HCT116 (cell line): ENCODE measurements at regions not wholly inside any gene's neighbourhood (a gene's known extent, or its start where the extent isn't known, plus 50 kb on each side); places are given as distances from the start of the nearest gene placed in this dataset.

Experiments used
- ATAC-seq: fragments of 200-7000 bp; cut with Tn5 transposase; 2 replicates; pipeline ENCODE4 v1.9.1; 2020; ENCODE audit warnings: mild to moderate bottlenecking, moderate library complexity
- BruUV-seq: library from RNA; stranded (reverse); fragments of 400-500 nt; replicated peaks from 2 replicates; lab custom pipeline; 2021; lab: Mats Ljungman, UMichigan
- CTCF ChIA-PET: fragments of 300-600 bp; sonication (Branson Sonifier 250); formaldehyde crosslinking; loops from one replicate; lab custom pipeline; 2021; ENCODE audit warnings: antibody characterized with exemption; lab: Charles Lee
- POLR2A ChIA-PET: fragments of 300-600, 350-600 bp; sonication (Branson Sonifier 250); formaldehyde crosslinking; loops from one replicate; lab custom pipeline; 2021; ENCODE audit warnings: antibody characterized with exemption; lab: Charles Lee
- RAD21 ChIA-PET, 2 experiments: fragments of 300-600 bp; sonication (Branson Sonifier 250); formaldehyde crosslinking; loops; one replicate each; lab custom pipeline; 2023; ENCODE audit warnings: low total read pairs in 2 of 2; ENCODE audit not compliant: uncharacterized antibody in 2 of 2, unreplicated experiment in 2 of 2, low non-redundant PET in 1 of 2; lab: Charles Lee
- DNase-seq: peaks from one replicate; pipeline ENCODE4 v3.0.0-alpha.2; 2010; ENCODE audit warnings: low read depth, low spot score
- H2AFZ ChIP-seq: fragments of 200-600 bp; shearing (Covaris generic), sonication (generic); 2 replicates; pipeline ENCODE4 v1.6.1; 2017; ENCODE audit warnings: low read depth, mixed run types, mixed read lengths, antibody characterized with exemption, low read length; ENCODE audit not compliant: poor library complexity, severe bottlenecking
- H3K27ac ChIP-seq: 2 replicates; pipeline ENCODE4 v1.5.1; 2012; ENCODE audit warnings: low read depth, low read length
- H3K27me3 ChIP-seq: fragments of 200-600 bp; sonication (generic); 2 replicates; pipeline ENCODE4 v1.6.1; 2016; ENCODE audit warnings: mixed run types, low read length, mixed read lengths; ENCODE audit not compliant: insufficient read depth
- H3K36me3 ChIP-seq, 2 experiments: fragments of 200-500 bp in 1 of 2; fragments of 200-600 bp in 1 of 2; sonication (Bioruptor generic) in 1 of 2; sonication (generic) in 1 of 2; 2 replicates each; pipeline versions ENCODE4 v1.5.1 to v1.6.1; 2014 to 2016; ENCODE audit warnings: low read length in 2 of 2, inconsistent platforms in 1 of 2, mixed read lengths in 1 of 2, mixed run types in 1 of 2; ENCODE audit not compliant: insufficient read depth in 2 of 2, control insufficient read depth in 1 of 2
- H3K4me1 ChIP-seq, 2 experiments: fragments of 200-600 bp in 1 of 2; sonication (generic) in 1 of 2; 2 replicates each; pipeline versions ENCODE4 v1.5.1 to v1.6.1; 2012 to 2017; ENCODE audit warnings: low read length in 2 of 2, inconsistent platforms in 1 of 2, mild to moderate bottlenecking in 1 of 2, mixed read lengths in 1 of 2, mixed run types in 1 of 2, moderate library complexity in 1 of 2; ENCODE audit not compliant: insufficient read depth in 2 of 2, control insufficient read depth in 1 of 2
- H3K4me2 ChIP-seq: fragments of 200-600 bp; sonication (generic); 2 replicates; pipeline ENCODE4 v1.6.1; 2017; ENCODE audit warnings: mixed run types, low read length, mixed read lengths
- H3K4me3 ChIP-seq, 2 experiments: fragments of 200-600 bp in 1 of 2; sonication (generic) in 1 of 2; replicated peaks in 1 of 2; 2 replicates each; pipeline ENCODE4 v1.5.1; 2011 to 2016; ENCODE audit warnings: low read length in 2 of 2, control low read depth in 1 of 2, low read depth in 1 of 2, mild to moderate bottlenecking in 1 of 2, mixed read lengths in 1 of 2, mixed run types in 1 of 2
- H3K79me2 ChIP-seq: fragments of 200-600 bp; sonication (generic); 2 replicates; pipeline ENCODE4 v1.6.1; 2017; ENCODE audit warnings: mild to moderate bottlenecking, mixed run types, low read length, moderate library complexity, mixed read lengths; ENCODE audit not compliant: insufficient read depth
- H3K9ac ChIP-seq: fragments of 200-600 bp; sonication (generic); 2 replicates; pipeline ENCODE4 v1.6.1; 2016; ENCODE audit warnings: low read length, mixed read lengths
- H3K9me2 ChIP-seq: fragments of 200-600 bp; sonication (generic), shearing (Covaris generic); 2 replicates; pipeline ENCODE4 v1.6.1; 2017; ENCODE audit warnings: mixed run types, mild to moderate bottlenecking, moderate library complexity; ENCODE audit not compliant: insufficient read depth
- H3K9me3 ChIP-seq, 2 experiments: fragments of 200-500 bp in 1 of 2; fragments of 200-600 bp in 1 of 2; sonication (Bioruptor generic) in 1 of 2; sonication (generic) in 1 of 2; 2 replicates each; pipeline ENCODE4 v1.6.1; 2014 to 2017; ENCODE audit warnings: low read length in 2 of 2, mixed read lengths in 2 of 2, inconsistent platforms in 1 of 2, low read depth in 1 of 2, mild to moderate bottlenecking in 1 of 2, mixed run types in 1 of 2, moderate library complexity in 1 of 2; ENCODE audit not compliant: control insufficient read depth in 1 of 2, insufficient read depth in 1 of 2
- H4K20me1 ChIP-seq: fragments of 200-600 bp; sonication (generic), shearing (Covaris generic); 2 replicates; pipeline ENCODE4 v1.6.1; 2017; ENCODE audit warnings: mixed run types, mild to moderate bottlenecking, moderate library complexity; ENCODE audit not compliant: insufficient read depth
- CBX3 ChIP-seq: IDR thresholded peaks from 2 replicates; pipeline ENCODE4 v1.6.1; 2012; ENCODE audit warnings: low read depth
- CEBPB ChIP-seq: IDR thresholded peaks from 2 replicates; pipeline ENCODE4 v1.6.1; 2012; ENCODE audit warnings: low read depth
- ELF1 ChIP-seq: IDR thresholded peaks from 2 replicates; pipeline ENCODE4 v1.6.1; 2012; ENCODE audit warnings: low read depth, borderline replicate concordance
- EZH2 ChIP-seq: fragments of 200-600 bp; sonication (generic); IDR thresholded peaks from 2 replicates; pipeline ENCODE4 v1.6.1; 2017; ENCODE audit warnings: antibody characterized with exemption, mixed run types
- EZH2phosphoT487 ChIP-seq: fragments of 200-600 bp; IDR thresholded peaks from 2 replicates; pipeline ENCODE4 v1.6.1; 2018; ENCODE audit warnings: antibody characterized with exemption, borderline replicate concordance
- FOSL1 ChIP-seq: IDR thresholded peaks from 2 replicates; pipeline ENCODE4 v1.6.1; 2012; ENCODE audit warnings: low read depth
- JUND ChIP-seq: IDR thresholded peaks from 2 replicates; pipeline ENCODE4 v1.6.1; 2012
- POLR2A ChIP-seq: IDR thresholded peaks from 2 replicates; pipeline ENCODE4 v1.7.0; 2011; ENCODE audit warnings: borderline replicate concordance; ENCODE audit not compliant: insufficient read depth, insufficient read length; ENCODE audit errors: extremely low read depth
- RAD21 ChIP-seq: IDR thresholded peaks from 2 replicates; pipeline ENCODE4 v1.6.1; 2012; ENCODE audit warnings: low read depth, mild to moderate bottlenecking
- SIN3A ChIP-seq: IDR thresholded peaks from 2 replicates; pipeline ENCODE4 v1.6.1; 2012; ENCODE audit warnings: low read depth
- SRF ChIP-seq: IDR thresholded peaks from 2 replicates; pipeline ENCODE4 v1.6.1; 2012; ENCODE audit warnings: low read depth
- TCF7L2 ChIP-seq: IDR thresholded peaks from 2 replicates; pipeline ENCODE4 v1.7.0; 2011; ENCODE audit warnings: borderline replicate concordance, inconsistent platforms; ENCODE audit not compliant: insufficient read depth, insufficient read length; ENCODE audit errors: extremely low read depth
- YY1 ChIP-seq: IDR thresholded peaks from 2 replicates; pipeline ENCODE4 v1.6.1; 2011; ENCODE audit warnings: low read length, low read depth, moderate library complexity, mild to moderate bottlenecking; ENCODE audit not compliant: insufficient replicate concordance; ENCODE audit errors: extremely low read depth
- ZBTB33 ChIP-seq: IDR thresholded peaks from 2 replicates; pipeline ENCODE4 v1.6.1; 2011; ENCODE audit warnings: mild to moderate bottlenecking, low read length, moderate library complexity; ENCODE audit not compliant: insufficient replicate concordance; ENCODE audit errors: extremely low read depth
- ZNF274 ChIP-seq: fragments of 200-500 bp; sonication (Bioruptor generic); IDR thresholded peaks from 2 replicates; pipeline ENCODE4 v1.6.1; 2014; ENCODE audit warnings: mild to moderate bottlenecking, low read depth, low read length, inconsistent platforms
- intact Hi-C: fragments of 100-400 bp; cut with micrococcal nuclease; formaldehyde crosslinking; loops from 2 replicates; pipeline ENCODE4 v1.10.0; 2022
- TF ChIP-seq, protein P1 (sequence below): IDR thresholded peaks from 2 replicates; pipeline ENCODE4 v1.6.1; 2012; ENCODE audit warnings: low read depth
- TF ChIP-seq, protein P2 (sequence below), 3 experiments: fragments of 200-600 bp in 1 of 3; sonication (generic) in 1 of 3; IDR thresholded peaks in 2 of 3; conservative IDR thresholded peaks in 1 of 3; 2 replicates each; pipeline ENCODE4 v1.5.1; 2012 to 2017; ENCODE audit warnings: low read depth in 2 of 3, low read length in 2 of 3, antibody characterized with exemption in 1 of 3, borderline replicate concordance in 1 of 3, control low read depth in 1 of 3, mild to moderate bottlenecking in 1 of 3, mixed read lengths in 1 of 3, mixed run types in 1 of 3, moderate library complexity in 1 of 3; ENCODE audit not compliant: insufficient read depth in 1 of 3
- TF ChIP-seq, protein P3 (sequence below): IDR thresholded peaks from 2 replicates; pipeline ENCODE4 v1.6.1; 2012
- TF ChIP-seq, protein P4 (sequence below): IDR thresholded peaks from 2 replicates; pipeline ENCODE4 v1.6.1; 2012

DNA sequence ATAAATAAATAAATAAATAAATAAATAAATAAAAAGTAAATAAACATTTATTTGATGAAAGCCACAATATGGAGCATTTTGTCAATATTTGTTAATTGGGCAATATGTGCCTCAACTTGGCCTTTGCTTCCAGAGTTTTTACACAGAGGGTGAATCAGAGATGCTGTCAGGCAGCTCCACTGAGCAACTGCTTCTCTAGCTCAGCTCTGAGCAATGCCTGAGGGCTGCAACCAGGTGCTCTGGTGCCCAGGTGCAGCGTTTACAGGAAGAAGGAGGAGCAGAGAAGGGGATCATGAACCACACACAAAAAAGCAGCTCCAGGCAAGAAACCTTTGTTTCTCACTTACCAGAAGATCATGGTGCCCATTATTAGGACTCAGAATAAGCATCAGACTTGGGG is 876.2 kb upstream of the AUTS2 start:
- ChIA-PET CTCF (no interaction called here), RAD21 (no interaction called here), POLR2A (no interaction called here)
- Histone ChIP-seq H3K9me2 (no peaks in the 10 kb centered on the region), H3K4me1 (no peaks in the 10 kb centered on the region), H3K36me3 (no peaks in the 10 kb centered on the region), H3K27me3 (no peaks in the 10 kb centered on the region), H3K9ac (no peak overlapping the region), H3K79me2 (no peaks in the 10 kb centered on the region), H3K4me2 (no peak overlapping the region), H3K9me3 (peaks cover 4 to 9% of the 10 kb centered on the region in 2 experiments; a peak in 2 of 4 replicates), H2AFZ (no peak overlapping the region), H3K4me3 (no peak overlapping the region), H4K20me1 (no peaks in the 10 kb centered on the region), H3K27ac (no peak overlapping the region)
- ATAC-seq = no peak
- no peak for DNase-seq
- TF ChIP-seq, protein P1, sequence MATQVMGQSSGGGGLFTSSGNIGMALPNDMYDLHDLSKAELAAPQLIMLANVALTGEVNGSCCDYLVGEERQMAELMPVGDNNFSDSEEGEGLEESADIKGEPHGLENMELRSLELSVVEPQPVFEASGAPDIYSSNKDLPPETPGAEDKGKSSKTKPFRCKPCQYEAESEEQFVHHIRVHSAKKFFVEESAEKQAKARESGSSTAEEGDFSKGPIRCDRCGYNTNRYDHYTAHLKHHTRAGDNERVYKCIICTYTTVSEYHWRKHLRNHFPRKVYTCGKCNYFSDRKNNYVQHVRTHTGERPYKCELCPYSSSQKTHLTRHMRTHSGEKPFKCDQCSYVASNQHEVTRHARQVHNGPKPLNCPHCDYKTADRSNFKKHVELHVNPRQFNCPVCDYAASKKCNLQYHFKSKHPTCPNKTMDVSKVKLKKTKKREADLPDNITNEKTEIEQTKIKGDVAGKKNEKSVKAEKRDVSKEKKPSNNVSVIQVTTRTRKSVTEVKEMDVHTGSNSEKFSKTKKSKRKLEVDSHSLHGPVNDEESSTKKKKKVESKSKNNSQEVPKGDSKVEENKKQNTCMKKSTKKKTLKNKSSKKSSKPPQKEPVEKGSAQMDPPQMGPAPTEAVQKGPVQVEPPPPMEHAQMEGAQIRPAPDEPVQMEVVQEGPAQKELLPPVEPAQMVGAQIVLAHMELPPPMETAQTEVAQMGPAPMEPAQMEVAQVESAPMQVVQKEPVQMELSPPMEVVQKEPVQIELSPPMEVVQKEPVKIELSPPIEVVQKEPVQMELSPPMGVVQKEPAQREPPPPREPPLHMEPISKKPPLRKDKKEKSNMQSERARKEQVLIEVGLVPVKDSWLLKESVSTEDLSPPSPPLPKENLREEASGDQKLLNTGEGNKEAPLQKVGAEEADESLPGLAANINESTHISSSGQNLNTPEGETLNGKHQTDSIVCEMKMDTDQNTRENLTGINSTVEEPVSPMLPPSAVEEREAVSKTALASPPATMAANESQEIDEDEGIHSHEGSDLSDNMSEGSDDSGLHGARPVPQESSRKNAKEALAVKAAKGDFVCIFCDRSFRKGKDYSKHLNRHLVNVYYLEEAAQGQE = no peak
- TF ChIP-seq EZH2phosphoT487 (no peak), ZBTB33 (no peak), JUND (no peak), YY1 (no peak), TCF7L2 (no peak), ZNF274 (no peak), SIN3A (no peak), RAD21 (no peak), SRF (no peak), CBX3 (no peak), EZH2 (no peak), POLR2A (no peak), ELF1 (no peak), CEBPB (no peak), FOSL1 (no peak)
- TF ChIP-seq, protein P2, sequence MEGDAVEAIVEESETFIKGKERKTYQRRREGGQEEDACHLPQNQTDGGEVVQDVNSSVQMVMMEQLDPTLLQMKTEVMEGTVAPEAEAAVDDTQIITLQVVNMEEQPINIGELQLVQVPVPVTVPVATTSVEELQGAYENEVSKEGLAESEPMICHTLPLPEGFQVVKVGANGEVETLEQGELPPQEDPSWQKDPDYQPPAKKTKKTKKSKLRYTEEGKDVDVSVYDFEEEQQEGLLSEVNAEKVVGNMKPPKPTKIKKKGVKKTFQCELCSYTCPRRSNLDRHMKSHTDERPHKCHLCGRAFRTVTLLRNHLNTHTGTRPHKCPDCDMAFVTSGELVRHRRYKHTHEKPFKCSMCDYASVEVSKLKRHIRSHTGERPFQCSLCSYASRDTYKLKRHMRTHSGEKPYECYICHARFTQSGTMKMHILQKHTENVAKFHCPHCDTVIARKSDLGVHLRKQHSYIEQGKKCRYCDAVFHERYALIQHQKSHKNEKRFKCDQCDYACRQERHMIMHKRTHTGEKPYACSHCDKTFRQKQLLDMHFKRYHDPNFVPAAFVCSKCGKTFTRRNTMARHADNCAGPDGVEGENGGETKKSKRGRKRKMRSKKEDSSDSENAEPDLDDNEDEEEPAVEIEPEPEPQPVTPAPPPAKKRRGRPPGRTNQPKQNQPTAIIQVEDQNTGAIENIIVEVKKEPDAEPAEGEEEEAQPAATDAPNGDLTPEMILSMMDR (IDR thresholded peaks at IDR 0.05 in 2 of 3, conservative IDR thresholded peaks at IDR 0.05 in 1 of 3; ENCODE audit: borderline replicate concordance in 1 of 3, insufficient read depth in 1 of 3, low read depth in 2 of 3, low read length in 2 of 3) = no peak
- TF ChIP-seq, protein P3, sequence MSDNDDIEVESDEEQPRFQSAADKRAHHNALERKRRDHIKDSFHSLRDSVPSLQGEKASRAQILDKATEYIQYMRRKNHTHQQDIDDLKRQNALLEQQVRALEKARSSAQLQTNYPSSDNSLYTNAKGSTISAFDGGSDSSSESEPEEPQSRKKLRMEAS = no peak
- TF ChIP-seq, protein P4, sequence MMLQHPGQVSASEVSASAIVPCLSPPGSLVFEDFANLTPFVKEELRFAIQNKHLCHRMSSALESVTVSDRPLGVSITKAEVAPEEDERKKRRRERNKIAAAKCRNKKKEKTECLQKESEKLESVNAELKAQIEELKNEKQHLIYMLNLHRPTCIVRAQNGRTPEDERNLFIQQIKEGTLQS = no peak
- no TSS peak for BruUV-seq
- intact Hi-C loops = no loop called here
